GM12878 (cell line): ENCODE measurements at regions not wholly inside any gene's neighbourhood (a gene's known extent, or its start where the extent isn't known, plus 50 kb on each side); places are given as distances from the start of the nearest gene placed in this dataset.

ENCODE experiments used
- ATAC-seq: fragments of 200-7000 bp; cut with Tn5 transposase; 3 replicates; pipeline ENCODE4 v1.9.1; 2020; ENCODE audit warnings: mild to moderate bottlenecking, moderate library complexity
- BruUV-seq: library from RNA; stranded (reverse); fragments of 400-500 nt; replicated peaks from 2 replicates; lab custom pipeline; 2021; lab: Mats Ljungman, UMichigan
- CTCF ChIA-PET: fragments of 300-600 bp; sonication (Branson Sonifier 250); formaldehyde crosslinking; extraction: SDS; loops from one replicate; lab custom pipeline; 2021; ENCODE audit warnings: inconsistent platforms; lab: Yijun Ruan, JAX
- POLR2A ChIA-PET: fragments of 350-600 bp; formaldehyde crosslinking; extraction: SDS; loops from one replicate; lab custom pipeline; 2021; ENCODE audit warnings: inconsistent platforms; lab: Charles Lee
- RAD21 ChIA-PET: fragments of 300-600 bp; sonication (Branson Sonifier 250); formaldehyde crosslinking; loops from one replicate; lab custom pipeline; 2023; ENCODE audit warnings: antibody characterized with exemption; ENCODE audit not compliant: unreplicated experiment; lab: Charles Lee
- SMC1A ChIA-PET: fragments of 300-600 bp; sonication (Branson Sonifier 250); formaldehyde crosslinking; loops from one replicate; lab custom pipeline; 2023; ENCODE audit not compliant: unreplicated experiment, uncharacterized antibody; lab: Charles Lee
- DNase-seq: peaks from one replicate; pipeline ENCODE4 v3.0.0-alpha.2; 2011; ENCODE audit warnings: low read depth, low spot score
- FAIRE-seq: peaks from 3 replicates; lab custom pipeline; 2011; peaks lifted over from hg19 to GRCh38; lab: Jason Lieb, UNC
- H2AFZ ChIP-seq: 2 replicates; pipeline ENCODE4 v1.6.0; 2011; ENCODE audit warnings: low read depth, low read length, control low read depth; ENCODE audit not compliant: control insufficient read depth
- H3K27ac ChIP-seq: 2 replicates; pipeline ENCODE4 v1.5.1; 2011; ENCODE audit warnings: control low read depth; ENCODE audit not compliant: control insufficient read depth, insufficient read depth
- H3K27me3 ChIP-seq, 2 experiments: replicated peaks in 1 of 2; 2 replicates each; pipeline versions ENCODE4 v1.6.0 to v1.6.1; 2011; ENCODE audit warnings: low read length in 1 of 2; ENCODE audit not compliant: control insufficient read depth in 2 of 2, insufficient read depth in 2 of 2
- H3K36me3 ChIP-seq, 2 experiments: 2 replicates each; pipeline ENCODE4 v1.5.1; 2011; ENCODE audit warnings: low read length in 1 of 2; ENCODE audit not compliant: control insufficient read depth in 2 of 2, insufficient read depth in 2 of 2
- H3K4me1 ChIP-seq: 2 replicates; pipeline ENCODE4 v1.6.1; 2011; ENCODE audit warnings: mild to moderate bottlenecking, low read length, moderate library complexity, mixed read lengths; ENCODE audit not compliant: control insufficient read depth, insufficient read depth
- H3K4me2 ChIP-seq: 2 replicates; pipeline ENCODE4 v1.6.0; 2011; ENCODE audit warnings: control low read depth; ENCODE audit not compliant: control insufficient read depth, insufficient read depth
- H3K4me3 ChIP-seq: fragments of 200-600 bp; sonication (generic); 2 replicates; pipeline ENCODE4 v1.5.1; 2016
- H3K79me2 ChIP-seq: 2 replicates; pipeline ENCODE4 v1.6.0; 2011; ENCODE audit warnings: low read length; ENCODE audit not compliant: control insufficient read depth, insufficient read depth
- H3K9ac ChIP-seq: 2 replicates; pipeline ENCODE4 v1.8.0; 2011; ENCODE audit warnings: low read length, control low read depth, mixed read lengths; ENCODE audit not compliant: control insufficient read depth, insufficient read depth
- H3K9me3 ChIP-seq: replicated peaks from 3 replicates; pipeline ENCODE4 v1.5.1; 2011; ENCODE audit warnings: mild to moderate bottlenecking, low read length; ENCODE audit not compliant: control insufficient read depth, insufficient read depth
- H4K20me1 ChIP-seq: 2 replicates; pipeline ENCODE4 v1.6.0; 2011; ENCODE audit not compliant: control insufficient read depth, insufficient read depth
- ATF7 ChIP-seq: fragments of 450-650 bp; IDR thresholded peaks from 2 replicates; pipeline ENCODE4 v1.6.1; 2016; ENCODE audit warnings: low read depth, mild to moderate bottlenecking
- EP300 ChIP-seq, 2 experiments: fragments of 150-350 bp in 1 of 2; IDR thresholded peaks; 2 replicates each; pipeline ENCODE4 v1.6.1; 2011 to 2012; ENCODE audit warnings: low read depth in 2 of 2, low read length in 2 of 2, borderline replicate concordance in 1 of 2, improper control_type of control experiment in 1 of 2, inconsistent platforms in 1 of 2; ENCODE audit not compliant: control insufficient read depth in 1 of 2
- GATAD2B ChIP-seq: fragments of 450-650 bp; conservative IDR thresholded peaks from 2 replicates; pipeline ENCODE4 v1.6.1; 2017; ENCODE audit warnings: low read depth, mild to moderate bottlenecking, moderate library complexity
- KDM1A ChIP-seq: fragments of 200-600 bp; sonication (generic); IDR thresholded peaks from 2 replicates; pipeline ENCODE4 v1.6.1; 2016; ENCODE audit warnings: borderline replicate concordance
- SUZ12 ChIP-seq: fragments of 200-600 bp; sonication (generic); IDR thresholded peaks from one replicate; pipeline ENCODE4 v1.6.1; 2018; ENCODE audit warnings: antibody characterized with exemption, mild to moderate bottlenecking; ENCODE audit not compliant: unreplicated experiment
- TCF3 ChIP-seq: IDR thresholded peaks from 2 replicates; pipeline ENCODE4 v1.6.1; 2012; ENCODE audit warnings: low read depth, mild to moderate bottlenecking, low read length, borderline replicate concordance; ENCODE audit not compliant: insufficient read depth
- WGBS: methylation state at CpG from one replicate; pipeline ENCODE4 v1.1.6; 2016; ENCODE audit warnings: low lambda C conversion rate; ENCODE audit not compliant: insufficient replicate concordance, insufficient coverage; ENCODE audit errors: missing lambda C conversion rate; 5-methylcytosine and 5-hydroxymethylcytosine counted together
- in situ Hi-C: fragments of 300-500 bp; cut with MboI; formaldehyde crosslinking; loops from 9 replicates; pipeline ENCODE4 v1.14.3; 2018; ENCODE audit warnings: mixed read lengths
- intact Hi-C: fragments of 100-400 bp; cut with micrococcal nuclease; formaldehyde crosslinking; loops from one replicate; pipeline ENCODE4 v1.14.2; 2022; ENCODE audit not compliant: unreplicated experiment
- TF ChIP-seq, protein P1 (sequence below): IDR thresholded peaks from 2 replicates; pipeline ENCODE4 v1.6.1; 2012; ENCODE audit warnings: low read depth, low read length, improper control_type of control experiment
- TF ChIP-seq, protein P2 (sequence below): fragments of 450-650 bp; IDR thresholded peaks from 2 replicates; pipeline ENCODE4 v1.6.1; 2017; ENCODE audit warnings: low read depth, mild to moderate bottlenecking, moderate library complexity
- TF ChIP-seq, protein P3 (sequence below): fragments of 150-350 bp; IDR thresholded peaks from 2 replicates; pipeline ENCODE4 v1.6.1; 2016; ENCODE audit warnings: low read depth, low read length

DNA sequence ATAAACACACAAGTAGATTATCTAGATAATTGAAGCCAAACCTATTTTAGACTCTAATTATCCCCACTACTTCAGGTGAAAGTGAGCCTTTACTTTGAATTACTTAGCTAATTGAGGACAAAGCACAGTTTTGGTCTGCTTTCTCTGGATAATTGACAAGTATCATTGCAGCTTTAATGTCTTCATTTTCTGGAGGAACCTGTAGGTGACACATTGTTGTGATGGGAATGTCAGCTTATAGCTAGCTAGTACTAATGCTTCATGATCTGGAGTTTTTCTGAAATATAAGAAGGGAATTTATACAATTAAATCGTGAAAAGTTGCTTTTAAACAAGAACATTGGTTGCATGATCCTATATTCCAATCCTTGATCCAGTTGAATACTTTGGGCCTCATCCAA lies 319.3 kb upstream of the CITED2 start:
- H3K4me2 ChIP-seq: no peak overlapping the region
- no peaks in the 10 kb centered on the region for H3K79me2 ChIP-seq
- H3K9ac ChIP-seq: no peak overlapping the region
- POLR2A ChIA-PET: no interaction called here
- no peaks in the 10 kb centered on the region for H3K36me3 ChIP-seq
- no peaks in the 10 kb centered on the region for H3K4me1 ChIP-seq
- intact Hi-C loops: no loop called here
- no peak for DNase-seq
- H4K20me1 ChIP-seq: no peaks in the 10 kb centered on the region
- no peak for FAIRE-seq
- BruUV-seq: no TSS peak
- WGBS: 6% methylated on average over 1 of the region's 1 CpG
- RAD21 ChIA-PET: no interaction called here
- TF ChIP-seq, protein P1, sequence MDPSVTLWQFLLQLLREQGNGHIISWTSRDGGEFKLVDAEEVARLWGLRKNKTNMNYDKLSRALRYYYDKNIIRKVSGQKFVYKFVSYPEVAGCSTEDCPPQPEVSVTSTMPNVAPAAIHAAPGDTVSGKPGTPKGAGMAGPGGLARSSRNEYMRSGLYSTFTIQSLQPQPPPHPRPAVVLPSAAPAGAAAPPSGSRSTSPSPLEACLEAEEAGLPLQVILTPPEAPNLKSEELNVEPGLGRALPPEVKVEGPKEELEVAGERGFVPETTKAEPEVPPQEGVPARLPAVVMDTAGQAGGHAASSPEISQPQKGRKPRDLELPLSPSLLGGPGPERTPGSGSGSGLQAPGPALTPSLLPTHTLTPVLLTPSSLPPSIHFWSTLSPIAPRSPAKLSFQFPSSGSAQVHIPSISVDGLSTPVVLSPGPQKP: no peak
- no peak for TF ChIP-seq GATAD2B
- TF ChIP-seq EP300 (IDR thresholded peaks at IDR 0.05; ENCODE audit: borderline replicate concordance in 1 of 2, control insufficient read depth in 1 of 2, low read depth in 2 of 2, low read length in 2 of 2): no peak
- TF ChIP-seq, protein P2, sequence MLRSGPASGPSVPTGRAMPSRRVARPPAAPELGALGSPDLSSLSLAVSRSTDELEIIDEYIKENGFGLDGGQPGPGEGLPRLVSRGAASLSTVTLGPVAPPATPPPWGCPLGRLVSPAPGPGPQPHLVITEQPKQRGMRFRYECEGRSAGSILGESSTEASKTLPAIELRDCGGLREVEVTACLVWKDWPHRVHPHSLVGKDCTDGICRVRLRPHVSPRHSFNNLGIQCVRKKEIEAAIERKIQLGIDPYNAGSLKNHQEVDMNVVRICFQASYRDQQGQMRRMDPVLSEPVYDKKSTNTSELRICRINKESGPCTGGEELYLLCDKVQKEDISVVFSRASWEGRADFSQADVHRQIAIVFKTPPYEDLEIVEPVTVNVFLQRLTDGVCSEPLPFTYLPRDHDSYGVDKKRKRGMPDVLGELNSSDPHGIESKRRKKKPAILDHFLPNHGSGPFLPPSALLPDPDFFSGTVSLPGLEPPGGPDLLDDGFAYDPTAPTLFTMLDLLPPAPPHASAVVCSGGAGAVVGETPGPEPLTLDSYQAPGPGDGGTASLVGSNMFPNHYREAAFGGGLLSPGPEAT: no peak
- TF ChIP-seq ATF7: no peak
- TF ChIP-seq TCF3: no peak
- no peak for TF ChIP-seq KDM1A
- TF ChIP-seq SUZ12: no peak
- TF ChIP-seq, protein P3, sequence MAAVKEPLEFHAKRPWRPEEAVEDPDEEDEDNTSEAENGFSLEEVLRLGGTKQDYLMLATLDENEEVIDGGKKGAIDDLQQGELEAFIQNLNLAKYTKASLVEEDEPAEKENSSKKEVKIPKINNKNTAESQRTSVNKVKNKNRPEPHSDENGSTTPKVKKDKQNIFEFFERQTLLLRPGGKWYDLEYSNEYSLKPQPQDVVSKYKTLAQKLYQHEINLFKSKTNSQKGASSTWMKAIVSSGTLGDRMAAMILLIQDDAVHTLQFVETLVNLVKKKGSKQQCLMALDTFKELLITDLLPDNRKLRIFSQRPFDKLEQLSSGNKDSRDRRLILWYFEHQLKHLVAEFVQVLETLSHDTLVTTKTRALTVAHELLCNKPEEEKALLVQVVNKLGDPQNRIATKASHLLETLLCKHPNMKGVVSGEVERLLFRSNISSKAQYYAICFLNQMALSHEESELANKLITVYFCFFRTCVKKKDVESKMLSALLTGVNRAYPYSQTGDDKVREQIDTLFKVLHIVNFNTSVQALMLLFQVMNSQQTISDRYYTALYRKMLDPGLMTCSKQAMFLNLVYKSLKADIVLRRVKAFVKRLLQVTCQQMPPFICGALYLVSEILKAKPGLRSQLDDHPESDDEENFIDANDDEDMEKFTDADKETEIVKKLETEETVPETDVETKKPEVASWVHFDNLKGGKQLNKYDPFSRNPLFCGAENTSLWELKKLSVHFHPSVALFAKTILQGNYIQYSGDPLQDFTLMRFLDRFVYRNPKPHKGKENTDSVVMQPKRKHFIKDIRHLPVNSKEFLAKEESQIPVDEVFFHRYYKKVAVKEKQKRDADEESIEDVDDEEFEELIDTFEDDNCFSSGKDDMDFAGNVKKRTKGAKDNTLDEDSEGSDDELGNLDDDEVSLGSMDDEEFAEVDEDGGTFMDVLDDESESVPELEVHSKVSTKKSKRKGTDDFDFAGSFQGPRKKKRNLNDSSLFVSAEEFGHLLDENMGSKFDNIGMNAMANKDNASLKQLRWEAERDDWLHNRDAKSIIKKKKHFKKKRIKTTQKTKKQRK: no peak
- SMC1A ChIA-PET: interaction anchor here (1.4 to 2.3 kb wide), 3 partner anchors 9 to 324 kb away, joined by 3 to 8 read pairs (median 3); no protein-coding TSS in a partner anchor
- in situ Hi-C loops: no loop called here
- H3K27ac ChIP-seq: no peak overlapping the region
- no peaks in the 10 kb centered on the region; the same call in 2 of the 3 replicates for H3K9me3 ChIP-seq
- H3K27me3 ChIP-seq: no peaks in the 10 kb centered on the region
- CTCF ChIA-PET: no interaction called here
- H2AFZ ChIP-seq: no peak overlapping the region
- ATAC-seq: no peak
- H3K4me3 ChIP-seq: no peak overlapping the region
